Esophagus muscularis mucosa (tissue), 4 donors: ENCODE measurements at regions not wholly inside any gene's neighbourhood (a gene's known extent, or its start where the extent isn't known, plus 50 kb on each side); places are given as distances from the start of the nearest gene placed in this dataset.

Experiments used
- CTCF ChIP-seq, 3 experiments: fragments of 200-600 bp in 2 of 3; fragments of 450-650 bp in 1 of 3; sonication (generic) in 2 of 3; IDR thresholded peaks; one replicate each; pipeline ENCODE4 v1.5.1; 2017 to 2019; ENCODE audit warnings: antibody characterized with exemption in 3 of 3, mild to moderate bottlenecking in 2 of 3, moderate library complexity in 1 of 3
- EP300 ChIP-seq: sonication (generic); formaldehyde crosslinking; IDR thresholded peaks from one replicate; pipeline ENCODE4 v1.6.1; 2017; ENCODE audit warnings: antibody characterized with exemption
- POLR2A ChIP-seq: fragments of 450-650 bp; IDR thresholded peaks from one replicate; pipeline ENCODE4 v1.6.1; 2017; ENCODE audit warnings: antibody characterized with exemption, moderate library complexity, mild to moderate bottlenecking, low read depth
- POLR2AphosphoS5 ChIP-seq, 2 donors: sonication (generic); formaldehyde crosslinking; IDR thresholded peaks; one replicate each; pipeline ENCODE4 v1.6.1; 2017; ENCODE audit warnings: antibody characterized with exemption in 2 of 2

GRCh38 chr3:194262925-194263305 is 88.2 kb downstream of the CPN2 start:
- TF ChIP-seq CTCF (IDR thresholded peaks at IDR 0.05) (no peak), POLR2A (no peak), EP300 (no peak), POLR2AphosphoS5 (IDR thresholded peaks at IDR 0.05) (no peak)
